ENCODE measurements at regions not wholly inside any gene's neighbourhood (a gene's known extent, or its start where the extent isn't known, plus 50 kb on each side); places are given as distances from the start of the nearest gene placed in this dataset.

DNA sequence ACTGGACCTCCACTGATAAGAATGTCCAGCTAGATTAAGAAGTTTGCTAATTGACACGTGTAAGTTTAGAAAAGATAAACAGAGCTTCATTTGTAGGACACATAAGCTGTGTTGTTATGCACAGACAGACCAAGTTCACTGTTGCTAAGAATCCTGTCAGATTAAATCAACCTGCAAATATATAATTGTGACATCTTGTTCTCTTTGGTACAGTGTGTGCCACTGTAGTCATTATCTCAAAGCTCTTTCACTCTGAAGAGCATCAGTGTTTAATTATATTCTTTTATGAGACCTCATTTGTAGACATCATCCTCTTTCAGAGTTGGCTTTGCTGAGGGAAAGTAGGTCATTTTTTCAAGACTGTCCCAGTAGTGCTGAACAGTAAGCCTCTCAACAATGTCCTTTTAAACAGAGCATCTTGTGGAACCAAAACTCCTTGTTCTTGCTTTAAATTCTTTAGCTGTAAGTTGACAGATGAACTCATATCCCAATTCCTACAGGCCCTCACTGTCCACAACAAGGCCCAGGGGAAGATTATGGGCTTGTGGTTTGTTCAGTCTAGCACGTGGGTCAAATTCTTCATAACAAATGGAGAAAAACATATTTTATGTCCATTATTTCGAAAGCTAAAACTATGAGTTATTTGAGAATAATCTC is 252.4 kb downstream of the HDGFL1 start:
- DNase-seq: no peak

DNA sequence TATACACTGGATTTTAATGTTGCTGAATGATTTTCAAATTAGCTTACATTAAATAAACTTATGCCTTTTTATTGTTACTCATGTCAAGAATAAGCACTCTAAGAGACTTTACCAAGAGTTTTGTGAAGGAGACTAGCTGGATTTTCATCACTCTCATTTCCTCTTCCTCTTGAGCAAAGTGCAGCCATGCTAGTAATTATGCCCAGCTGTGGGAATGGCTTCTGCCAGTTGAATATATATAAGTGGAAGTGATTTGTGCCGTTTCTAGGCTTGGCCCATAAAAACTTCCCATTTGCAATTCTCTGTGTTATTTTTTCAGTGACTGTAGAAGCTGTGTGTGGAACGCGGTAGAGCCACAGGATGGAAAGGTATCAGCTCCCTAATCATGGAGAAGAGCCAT is 255.8 kb downstream of the HDGFL1 start:
- no peak for DNase-seq

DNA sequence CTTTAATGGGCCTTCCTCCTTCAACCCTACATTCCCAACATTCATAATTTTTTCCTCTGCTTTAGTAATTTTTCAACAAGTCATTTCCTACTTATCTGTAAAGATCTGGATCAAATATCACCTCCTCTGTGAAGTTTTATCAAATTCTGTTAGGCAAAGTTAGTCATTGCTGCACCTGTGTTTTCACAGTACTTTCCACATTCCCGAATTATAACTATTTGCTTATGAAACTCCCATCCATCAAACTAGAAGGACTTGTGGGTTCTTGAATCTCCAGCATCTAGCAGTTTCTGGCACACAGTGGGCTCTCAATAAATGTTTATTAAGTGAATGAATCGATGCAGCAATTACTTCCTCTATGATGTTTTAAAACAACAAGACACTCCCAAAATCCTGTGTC is 257.6 kb downstream of the HDGFL1 start:
- DNase-seq: no peak

DNA sequence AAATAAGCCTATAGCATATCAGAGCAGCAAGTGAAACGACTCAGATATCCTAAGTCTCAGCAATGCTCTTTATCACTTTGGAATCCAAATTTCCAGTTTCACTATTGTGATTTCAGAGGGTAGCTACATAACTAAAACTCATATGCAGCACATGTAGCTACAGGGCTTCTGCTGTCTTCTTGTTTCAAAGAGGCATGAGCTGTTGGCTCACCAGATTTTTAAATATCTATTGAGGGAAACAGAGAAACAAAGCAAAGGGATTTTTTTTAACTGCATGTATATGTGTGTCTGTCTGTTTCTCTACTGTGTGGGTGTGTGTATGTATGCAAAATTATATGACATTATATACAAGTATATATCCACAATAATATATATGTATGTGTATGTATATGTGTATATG is 258.4 kb downstream of the HDGFL1 start:
- no peak for DNase-seq

DNA sequence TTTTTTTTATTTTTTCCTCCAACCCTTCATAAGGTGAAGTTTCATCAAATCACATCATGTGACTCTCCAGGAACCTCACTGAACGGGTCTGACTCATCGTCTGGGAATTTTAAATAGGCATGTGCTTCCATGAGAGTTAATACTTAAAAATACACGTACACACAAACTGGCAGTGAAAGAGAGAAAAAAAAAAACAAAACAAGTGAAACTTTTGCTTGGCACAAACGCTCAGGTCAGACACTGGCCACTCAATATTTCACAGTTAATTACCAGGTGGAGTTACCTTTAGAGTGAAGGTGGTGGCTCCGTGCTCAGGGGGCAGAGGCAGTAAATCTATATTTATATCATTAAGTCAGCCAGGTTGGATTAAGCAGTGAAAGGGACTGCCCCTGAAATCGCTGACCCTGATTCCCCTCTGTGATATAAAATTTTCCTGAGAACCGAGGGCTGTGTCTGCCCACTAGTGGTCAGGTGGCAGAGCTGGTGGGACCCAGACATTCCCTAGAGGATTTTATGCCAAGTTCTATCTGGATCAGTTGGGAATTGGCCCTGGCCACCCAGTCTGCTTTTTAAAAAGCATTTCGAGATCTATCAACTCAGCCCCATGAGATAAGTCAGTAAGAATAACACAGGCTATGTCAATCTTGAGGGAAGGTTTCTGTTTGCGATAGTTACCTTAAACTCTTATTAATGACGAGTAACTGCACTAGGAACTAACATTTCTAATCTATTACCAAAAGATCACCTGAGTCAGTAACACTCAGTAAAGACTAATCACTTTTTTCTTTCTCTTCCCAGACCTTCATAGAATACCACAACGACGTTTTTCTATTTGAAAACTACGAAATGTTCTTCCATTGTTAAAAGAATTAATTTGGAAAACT is 259.1 kb downstream of the HDGFL1 start:
- no peak for DNase-seq

DNA sequence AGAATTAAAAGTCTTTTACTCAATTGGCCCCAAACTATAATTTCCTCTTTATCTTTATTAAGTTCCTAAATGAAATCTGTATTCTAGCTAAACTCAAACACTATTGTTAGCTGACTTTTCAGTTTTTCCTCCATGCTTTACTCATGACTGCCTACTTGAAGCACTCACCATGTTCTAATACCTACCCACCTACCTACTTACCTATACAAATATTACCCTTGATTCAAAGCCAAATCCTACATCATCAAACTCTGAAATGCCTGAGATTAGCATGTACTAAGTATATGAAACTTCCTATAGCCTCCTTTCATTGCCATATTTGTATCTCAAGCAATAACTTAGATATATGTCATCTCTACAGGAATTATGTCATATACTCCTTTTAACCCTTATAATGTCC is 259.7 kb downstream of the HDGFL1 start:
- no peak for DNase-seq

DNA sequence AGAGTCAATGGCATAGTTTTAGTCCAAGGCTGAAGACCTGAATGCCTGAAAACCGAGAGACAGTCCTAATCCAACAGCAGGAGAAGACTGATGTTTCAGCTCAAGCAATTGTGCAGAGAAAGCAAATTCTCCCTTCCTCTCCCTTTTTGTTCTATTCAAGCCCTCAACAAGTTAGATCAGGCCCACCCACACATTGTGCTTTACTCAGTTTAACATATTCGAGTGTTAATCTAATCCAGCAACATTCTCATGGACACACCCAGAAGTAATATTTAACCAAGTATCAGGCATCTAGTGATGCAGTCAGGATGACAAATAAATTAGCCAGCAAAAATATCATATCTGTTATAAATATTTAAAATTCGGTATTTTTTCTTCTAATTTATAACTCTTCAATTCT is 261.1 kb downstream of the HDGFL1 start:
- DNase-seq: no peak

DNA sequence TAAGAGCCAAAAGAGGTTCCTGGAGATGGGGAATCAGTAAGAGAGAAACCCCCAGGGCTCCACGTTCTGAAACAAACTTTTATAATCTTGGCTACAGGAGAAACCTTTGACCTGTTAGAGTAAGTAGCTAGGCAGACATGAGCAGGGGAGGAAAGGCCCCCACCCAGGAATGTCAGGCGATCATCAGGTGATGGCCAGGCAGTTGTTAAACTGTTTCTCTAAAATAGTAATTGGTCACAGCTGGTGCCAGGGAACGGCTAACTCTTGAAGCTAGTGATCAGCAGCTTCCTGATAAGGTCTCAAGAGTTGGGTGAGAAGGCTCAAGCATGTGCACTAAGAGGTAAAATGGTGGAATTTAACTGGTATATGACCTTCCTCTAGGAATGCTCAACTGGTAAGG is 263.8 kb downstream of the HDGFL1 start:
- DNase-seq: no peak

DNA sequence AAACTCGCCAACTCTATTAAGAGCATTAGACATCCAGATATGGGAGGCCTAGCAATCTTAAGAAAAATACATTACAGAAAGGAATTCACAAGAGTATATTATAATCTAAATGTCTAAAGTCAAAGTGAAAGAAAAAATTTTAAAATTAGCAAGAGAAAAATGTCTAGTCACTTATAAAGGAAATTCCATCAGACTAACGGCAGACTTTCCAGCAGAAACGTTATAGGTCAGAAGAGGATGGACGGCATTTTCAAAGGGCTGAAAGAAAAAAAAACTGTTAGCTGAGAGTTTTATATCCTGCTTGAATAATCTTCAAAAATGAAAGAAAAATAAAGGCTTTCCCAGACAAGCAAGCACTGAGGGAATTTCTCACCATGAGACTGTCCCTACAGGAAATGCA is 269.0 kb downstream of the HDGFL1 start:
- DNase-seq: no peak

DNA sequence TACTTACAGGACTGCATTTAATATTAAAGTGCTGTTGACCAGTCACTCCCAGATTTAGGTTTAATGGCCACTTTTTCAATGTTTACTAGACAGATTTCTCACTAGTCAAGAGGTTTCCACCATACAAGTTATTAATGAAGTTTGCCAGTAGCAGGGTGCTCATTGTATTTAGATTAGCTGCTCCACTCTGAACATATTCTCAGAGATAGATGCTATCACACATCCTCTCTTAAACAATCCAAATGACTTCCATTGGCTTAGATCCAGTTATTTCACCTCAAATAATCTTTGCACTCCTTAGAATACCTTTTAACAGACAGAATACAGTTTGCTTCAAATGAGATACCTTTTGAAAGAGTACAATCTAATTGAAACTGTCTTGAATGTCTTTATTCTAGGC is 276.1 kb downstream of the HDGFL1 start:
- no peak for DNase-seq

DNA sequence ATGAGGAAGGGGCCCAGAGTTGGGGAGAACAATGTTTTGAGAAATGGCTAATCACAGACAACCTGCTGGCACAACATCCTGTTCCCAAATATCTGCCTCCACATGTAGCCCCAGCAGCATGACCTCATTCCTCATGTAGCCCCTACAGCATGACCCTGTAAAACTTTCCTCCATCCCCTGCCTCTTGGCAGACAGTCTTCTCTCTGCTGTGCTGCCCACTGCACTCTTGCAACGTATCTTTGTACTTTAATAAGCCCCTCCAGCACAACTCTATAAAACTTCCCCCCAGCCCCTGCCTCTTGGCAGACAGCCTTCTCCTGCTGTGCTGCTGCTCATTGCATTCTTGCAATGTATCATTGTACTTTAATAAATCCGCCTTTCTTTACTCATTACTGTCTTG is 278.8 kb downstream of the HDGFL1 start:
- DNase-seq: no peak

DNA sequence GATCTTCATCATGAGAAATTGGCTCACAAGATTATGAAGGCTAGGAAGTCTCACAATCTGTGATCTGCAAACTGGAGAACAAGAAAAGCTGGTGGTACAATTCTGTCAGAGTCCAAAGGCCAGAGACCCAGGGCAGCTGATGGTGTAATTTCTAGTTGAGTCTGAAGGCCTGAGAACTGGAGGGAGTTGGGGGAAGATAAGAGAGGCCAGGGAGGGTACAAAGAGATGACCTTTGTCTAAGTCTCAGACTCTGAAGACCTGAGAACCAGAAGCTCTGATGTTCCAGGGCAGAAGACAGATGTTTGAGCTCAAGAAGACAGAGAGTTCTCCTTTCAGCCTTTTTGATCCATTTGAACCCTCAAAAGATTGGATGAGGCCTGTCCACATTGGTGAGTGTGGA is 280.6 kb downstream of the HDGFL1 start:
- no peak for DNase-seq

DNA sequence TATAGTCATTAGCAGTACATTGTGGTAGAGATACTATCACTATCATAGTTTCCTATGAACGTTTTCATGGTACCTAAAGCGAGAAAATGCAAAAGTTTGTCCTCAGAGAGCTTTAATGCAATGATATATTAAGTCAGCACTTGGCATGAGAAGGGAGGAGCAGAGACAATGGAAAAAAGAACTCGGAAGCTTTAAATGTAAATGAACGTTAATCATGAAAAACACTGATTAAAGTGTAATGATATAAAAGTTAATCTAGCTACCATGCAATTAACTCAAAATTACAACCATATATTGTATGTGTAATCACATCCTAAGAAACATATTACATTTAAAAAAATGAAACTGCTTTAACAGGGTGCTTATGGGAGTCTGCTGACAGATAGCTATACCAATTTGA is 282.7 kb downstream of the HDGFL1 start:
- no peak for DNase-seq

DNA sequence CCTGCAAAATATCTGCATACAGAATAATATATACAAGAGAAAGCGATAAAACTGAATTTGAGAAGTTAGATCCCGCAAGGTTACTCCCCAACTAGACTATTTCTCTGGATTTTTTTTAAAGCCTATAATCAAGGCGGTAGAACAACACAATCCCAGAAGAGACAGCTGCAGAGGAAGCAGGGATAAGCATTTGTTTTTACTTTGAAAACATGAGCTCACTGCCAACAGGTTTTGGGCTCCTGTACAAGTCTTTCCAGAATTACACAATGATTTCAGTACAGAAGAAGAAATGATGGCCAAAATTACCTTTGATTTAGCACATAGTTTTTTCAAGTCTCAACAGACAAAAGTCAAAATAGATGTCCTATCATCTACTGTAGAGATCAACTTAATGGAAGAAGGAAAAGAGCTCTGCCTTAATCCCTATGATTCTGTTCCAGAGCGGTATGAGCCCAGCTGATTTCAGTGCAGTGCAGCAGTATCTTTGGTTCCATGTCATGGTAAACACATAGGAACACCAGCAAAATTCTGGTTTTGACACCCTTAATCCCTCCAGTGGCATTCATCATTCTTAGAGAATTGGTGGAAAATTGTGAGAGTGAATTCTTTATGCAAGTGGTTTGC is 304.3 kb downstream of the HDGFL1 start:
- no peak for DNase-seq

DNA sequence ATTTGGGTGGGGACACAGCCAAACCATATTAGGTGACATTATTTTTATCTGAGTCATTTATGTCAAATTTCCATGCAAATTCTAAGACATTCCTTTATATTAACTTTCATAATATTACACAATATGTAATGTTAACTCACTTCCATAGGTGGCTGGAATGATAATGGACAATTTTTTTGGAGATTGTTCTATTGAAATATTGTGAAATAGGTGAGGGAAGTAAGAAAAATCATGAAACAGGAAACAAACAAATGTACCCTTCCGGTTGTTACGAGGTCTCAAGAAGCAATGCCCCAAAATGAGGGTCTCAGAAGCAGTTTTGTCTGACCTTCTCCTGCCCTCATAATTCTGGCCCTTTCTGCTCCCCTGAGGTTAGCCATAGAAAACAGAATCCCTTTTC is 306.5 kb downstream of the HDGFL1 start:
- no peak for DNase-seq

DNA sequence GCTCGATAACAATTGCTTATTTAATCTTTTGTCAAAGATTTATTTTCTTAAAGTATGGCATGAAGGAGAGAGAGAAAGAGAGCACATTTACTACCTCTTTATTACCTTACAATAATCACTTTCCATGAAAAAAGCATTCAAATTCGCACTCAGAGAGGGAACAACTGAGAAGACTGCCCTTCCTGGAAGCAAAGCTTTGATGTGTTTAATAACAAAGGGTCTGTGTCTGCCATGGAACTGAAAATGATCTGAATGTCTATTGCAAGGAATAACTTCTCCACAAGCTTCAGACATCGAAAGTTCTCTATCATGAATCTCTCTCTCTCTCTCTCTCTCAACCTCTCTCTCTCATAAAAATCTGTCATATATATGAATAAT is 308.9 kb downstream of the HDGFL1 start:
- no peak for DNase-seq

DNA sequence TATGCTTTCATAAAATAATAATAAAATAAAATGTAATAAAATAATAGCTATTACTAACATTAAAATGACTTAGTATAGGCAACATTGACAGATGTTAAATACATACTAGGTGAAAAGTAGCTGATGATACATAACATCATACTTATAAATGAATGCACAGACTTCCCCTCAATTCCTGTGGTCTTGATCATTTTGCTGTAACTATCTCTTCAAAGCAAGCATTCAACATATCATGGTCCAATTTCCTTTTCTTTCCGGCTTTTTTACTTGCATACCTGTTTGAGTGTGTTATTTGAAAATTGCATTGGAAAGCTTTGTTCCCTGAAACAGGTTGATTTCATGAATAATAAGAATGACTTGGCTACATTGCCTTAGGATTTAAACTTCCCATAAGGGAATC is 309.3 kb downstream of the HDGFL1 start:
- no peak for DNase-seq

DNA sequence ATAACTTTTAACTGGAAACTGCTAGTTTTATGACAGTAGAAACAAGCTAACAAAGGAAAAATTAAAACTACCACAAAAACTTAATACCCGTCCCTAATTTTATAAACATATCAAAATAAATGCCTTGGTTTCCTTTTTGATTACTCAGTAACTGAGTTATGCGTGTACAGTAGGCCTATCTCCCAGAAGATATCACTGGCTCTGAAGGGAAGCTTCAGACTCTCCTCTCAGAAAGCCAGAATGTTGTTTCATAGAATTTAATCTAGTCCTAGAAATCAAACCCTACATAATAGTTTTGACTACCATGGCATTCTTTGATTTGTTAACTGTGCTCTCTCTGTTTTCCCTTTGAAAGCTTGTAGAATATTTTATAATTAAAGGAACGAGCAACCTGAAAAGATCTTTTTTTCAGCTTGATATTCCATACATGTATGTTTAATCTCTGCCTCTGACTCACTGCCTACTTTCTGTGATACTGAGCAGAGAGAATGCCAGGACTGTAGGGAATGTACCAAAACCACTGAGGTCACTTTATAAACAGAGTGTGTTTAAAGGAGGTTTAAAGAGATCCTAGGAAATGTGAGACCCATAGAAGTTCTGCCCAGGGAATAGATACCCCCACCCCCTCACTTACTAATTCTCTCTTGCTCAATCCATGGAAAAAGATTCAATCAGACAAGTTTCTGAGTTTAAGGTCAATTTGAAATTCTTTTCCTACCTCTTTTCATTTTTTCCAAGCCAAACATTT is 311.5 kb downstream of the HDGFL1 start:
- no peak for DNase-seq

DNA sequence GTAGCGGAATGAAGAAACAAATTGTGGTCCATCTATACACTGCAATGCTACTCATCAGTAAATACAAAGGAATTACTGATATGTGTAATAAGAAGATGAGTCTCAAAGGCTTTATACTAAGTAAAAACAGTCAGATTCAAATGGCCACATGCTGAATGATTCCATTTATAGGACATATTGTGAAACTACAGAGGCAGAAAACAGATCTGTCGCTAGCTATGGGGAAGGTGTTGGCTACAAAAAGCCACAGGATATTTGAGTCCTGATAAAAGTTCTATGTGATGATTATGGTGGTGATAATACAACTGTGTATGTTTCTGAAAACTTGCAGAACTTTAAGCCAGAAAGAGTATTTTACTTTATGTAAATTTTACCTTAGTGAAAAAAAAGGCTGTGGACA is 313.2 kb downstream of the HDGFL1 start:
- DNase-seq: no peak

DNA sequence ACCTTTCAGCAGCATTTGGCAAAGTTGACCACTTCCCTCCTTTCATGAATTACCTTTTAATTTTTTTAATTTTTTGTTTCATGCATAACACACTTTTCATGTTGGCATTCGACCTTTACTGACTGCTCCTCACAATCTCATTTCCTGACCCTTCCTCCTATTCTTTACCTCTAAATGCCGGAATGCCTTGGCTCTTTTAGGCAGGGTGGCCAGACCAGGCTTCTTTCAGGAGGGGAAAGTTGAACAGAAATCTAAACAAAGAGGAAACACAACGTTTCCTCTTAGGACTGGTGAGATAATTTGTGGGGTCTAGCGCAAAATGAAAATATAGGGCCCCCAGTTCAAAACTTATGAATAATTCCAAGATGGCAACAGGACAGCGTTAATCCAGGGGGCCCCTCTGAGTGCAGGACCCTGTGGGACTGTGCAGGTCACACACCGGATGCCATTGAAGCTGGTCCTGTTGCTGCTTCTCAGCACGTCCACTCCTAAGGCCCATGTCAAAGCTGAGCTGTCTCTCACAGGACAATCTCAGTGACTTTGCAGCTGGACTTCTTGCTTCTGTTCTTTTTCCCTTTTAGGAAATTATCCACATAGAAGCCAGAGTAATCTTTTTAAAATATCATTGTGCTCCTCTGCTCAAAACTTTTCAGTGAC is 313.8 kb downstream of the HDGFL1 start:
- DNase-seq: no peak

DNA sequence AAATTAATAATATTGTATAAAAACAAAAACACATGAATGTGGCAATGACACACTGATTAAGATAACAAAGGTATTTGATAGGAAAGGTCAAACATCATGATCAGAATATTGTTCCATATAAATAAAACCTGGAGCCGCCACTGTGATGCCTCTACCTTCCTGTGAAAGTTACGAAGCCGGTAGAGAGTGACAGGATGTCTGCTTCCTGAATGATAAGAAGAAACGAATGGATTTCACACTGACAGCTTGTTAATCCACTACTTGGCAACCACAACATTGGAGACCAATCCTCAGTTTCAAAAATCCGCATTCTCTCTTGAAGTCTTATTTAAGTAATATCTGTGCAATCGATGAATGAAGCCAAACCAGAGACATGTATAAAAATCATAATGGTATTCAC is 315.1 kb downstream of the HDGFL1 start:
- no peak for DNase-seq

DNA sequence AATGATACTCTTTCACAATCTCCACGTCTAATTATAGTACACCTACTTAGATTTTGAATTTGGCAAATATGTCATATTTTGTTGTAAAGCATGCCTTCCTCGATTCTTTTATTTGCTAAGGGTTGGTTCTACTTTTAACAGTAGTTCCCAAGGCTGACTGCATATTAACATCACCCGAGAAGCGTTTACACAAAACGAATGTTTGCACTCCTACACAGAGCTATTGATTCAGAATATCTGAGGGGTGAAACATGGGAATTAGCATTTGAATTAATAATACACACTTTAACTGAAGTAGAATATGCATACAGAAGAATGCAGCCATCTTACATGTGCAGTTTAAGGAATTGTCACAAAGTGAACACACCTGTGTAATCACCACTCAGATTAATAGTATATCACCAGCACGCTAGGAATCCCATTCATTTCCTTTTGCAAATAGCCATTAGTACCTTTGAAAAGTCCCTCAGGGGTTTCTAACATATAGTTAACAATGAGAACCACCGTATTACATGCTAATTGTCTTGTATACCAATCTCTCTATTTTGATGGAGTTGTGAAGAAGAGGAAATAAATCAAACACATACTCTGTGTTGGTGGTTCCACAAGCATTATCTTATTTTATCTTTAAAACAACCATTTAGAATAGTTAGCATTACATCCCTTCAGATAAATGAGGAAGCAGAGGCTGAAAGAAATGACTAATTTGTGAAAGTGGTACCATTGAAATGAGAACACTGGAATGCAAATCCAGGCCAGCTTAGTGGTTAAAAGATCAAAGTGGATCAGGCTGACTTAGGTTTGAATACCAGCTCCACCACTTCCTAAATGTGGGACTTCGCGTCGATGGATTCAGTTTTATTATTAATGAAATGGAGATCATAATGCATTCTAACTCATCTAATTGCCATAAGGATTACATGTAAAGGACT is 317.6 kb downstream of the HDGFL1 start:
- no peak for DNase-seq

Data from activated CD4-positive, alpha-beta T cell treated with anti-CD3 and anti-CD28 coated beads, Interleukin-10, Interleukin-2, amounts not matched to agents 100 ng/mL and 50 ng/mL, durations not matched to agents 16 hours and 8 hours (primary cell).